ENCODE measurements at regions not wholly inside any gene's neighbourhood (a gene's known extent, or its start where the extent isn't known, plus 50 kb on each side); places are given as distances from the start of the nearest gene placed in this dataset.
"Not testable (repeated sequence)": the region's sequence is repeated elsewhere in the genome, so short reads cannot be mapped to it uniquely, and the experiment has no call there.

DNA sequence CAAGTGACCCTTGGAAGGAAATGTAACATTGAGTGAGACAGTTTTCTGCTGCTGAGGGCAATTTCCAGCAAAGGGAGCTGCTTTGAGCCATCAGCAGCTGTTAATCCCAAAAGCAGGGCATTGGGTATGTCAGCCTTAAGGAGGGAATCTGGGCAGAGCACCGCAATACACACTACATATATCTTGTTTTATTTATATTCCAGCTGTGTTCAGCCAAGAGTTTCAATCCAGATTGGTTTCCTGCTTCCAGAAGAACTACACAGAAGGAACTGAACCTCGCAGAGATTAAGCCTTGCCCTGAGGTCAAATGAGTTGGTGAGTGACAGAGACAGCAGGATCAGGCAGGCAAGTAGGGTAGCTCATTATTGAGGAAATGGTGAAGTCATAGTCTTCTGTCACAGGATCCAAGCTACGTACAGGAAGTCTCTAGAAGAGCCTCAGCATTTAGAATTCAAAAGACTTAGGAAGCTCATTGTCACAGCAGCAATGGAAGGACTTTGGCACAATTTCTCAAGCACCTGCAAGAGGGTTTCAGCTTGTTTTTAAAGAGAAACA, 109.9 kb upstream of the HEY2 start:
- TF ChIP-seq, protein P1, sequence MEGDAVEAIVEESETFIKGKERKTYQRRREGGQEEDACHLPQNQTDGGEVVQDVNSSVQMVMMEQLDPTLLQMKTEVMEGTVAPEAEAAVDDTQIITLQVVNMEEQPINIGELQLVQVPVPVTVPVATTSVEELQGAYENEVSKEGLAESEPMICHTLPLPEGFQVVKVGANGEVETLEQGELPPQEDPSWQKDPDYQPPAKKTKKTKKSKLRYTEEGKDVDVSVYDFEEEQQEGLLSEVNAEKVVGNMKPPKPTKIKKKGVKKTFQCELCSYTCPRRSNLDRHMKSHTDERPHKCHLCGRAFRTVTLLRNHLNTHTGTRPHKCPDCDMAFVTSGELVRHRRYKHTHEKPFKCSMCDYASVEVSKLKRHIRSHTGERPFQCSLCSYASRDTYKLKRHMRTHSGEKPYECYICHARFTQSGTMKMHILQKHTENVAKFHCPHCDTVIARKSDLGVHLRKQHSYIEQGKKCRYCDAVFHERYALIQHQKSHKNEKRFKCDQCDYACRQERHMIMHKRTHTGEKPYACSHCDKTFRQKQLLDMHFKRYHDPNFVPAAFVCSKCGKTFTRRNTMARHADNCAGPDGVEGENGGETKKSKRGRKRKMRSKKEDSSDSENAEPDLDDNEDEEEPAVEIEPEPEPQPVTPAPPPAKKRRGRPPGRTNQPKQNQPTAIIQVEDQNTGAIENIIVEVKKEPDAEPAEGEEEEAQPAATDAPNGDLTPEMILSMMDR (IDR thresholded peaks at IDR 0.05; ENCODE audit: insufficient read depth, low read depth, low read length), result no peak
- Histone ChIP-seq H3K27me3 (ENCODE audit: control insufficient read depth, insufficient read depth, low read length) (no peaks in the 10 kb centered on the region), H3K36me3 (ENCODE audit: control insufficient read depth, insufficient read depth, low read length) (no peaks in the 10 kb centered on the region), H3K4me3 (ENCODE audit: low read depth, low read length) (no peak overlapping the region)
- CTCF ChIA-PET, result no interaction called here
- POLR2A ChIA-PET, result no interaction called here
- DNase-seq (ENCODE audit: low read depth), result no peak

DNA sequence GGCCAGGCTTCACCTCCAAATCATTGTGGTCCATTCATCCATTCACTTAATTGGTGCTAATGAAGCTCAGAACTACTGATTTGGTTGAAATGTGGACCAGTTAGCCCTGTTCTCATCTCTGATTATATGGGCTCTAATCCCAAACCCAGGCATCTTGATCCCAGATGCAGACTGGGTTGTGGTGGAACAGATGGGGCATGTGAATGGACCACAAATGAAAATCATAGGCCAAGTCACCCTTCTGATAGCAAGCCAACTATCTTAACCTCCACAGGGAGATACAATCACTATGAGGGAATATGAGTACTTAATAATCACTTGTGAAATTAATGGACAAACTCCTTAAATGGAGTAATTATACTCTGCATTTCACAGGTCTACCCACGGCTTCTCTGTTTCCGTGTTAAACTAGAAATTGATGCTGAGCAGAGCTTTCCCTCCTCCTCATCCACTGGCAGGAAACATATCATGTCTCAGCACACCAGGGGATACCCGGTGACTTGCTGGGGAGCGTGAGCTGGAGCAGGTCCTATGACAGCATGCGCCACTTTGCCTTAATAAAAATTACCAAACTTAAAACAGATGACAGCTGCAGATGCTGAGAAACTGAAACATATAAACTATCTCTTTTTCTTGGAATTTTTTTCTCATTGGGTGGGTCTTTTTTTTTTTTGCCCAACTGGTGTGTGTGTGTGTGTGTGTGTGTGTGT, 108.8 kb upstream of the HEY2 start:
- TF ChIP-seq, protein P1 (IDR thresholded peaks at IDR 0.05; ENCODE audit: insufficient read depth, low read depth, low read length), result no peak
- ChIA-PET CTCF (no interaction called here), POLR2A (no interaction called here)
- no peak for DNase-seq (ENCODE audit: low read depth)
- H3K27me3 ChIP-seq (ENCODE audit: control insufficient read depth, insufficient read depth, low read length), result no peaks in the 10 kb centered on the region
- H3K4me3 ChIP-seq (ENCODE audit: low read depth, low read length), result no peak overlapping the region
- H3K36me3 ChIP-seq (ENCODE audit: control insufficient read depth, insufficient read depth, low read length), result no peaks in the 10 kb centered on the region

DNA sequence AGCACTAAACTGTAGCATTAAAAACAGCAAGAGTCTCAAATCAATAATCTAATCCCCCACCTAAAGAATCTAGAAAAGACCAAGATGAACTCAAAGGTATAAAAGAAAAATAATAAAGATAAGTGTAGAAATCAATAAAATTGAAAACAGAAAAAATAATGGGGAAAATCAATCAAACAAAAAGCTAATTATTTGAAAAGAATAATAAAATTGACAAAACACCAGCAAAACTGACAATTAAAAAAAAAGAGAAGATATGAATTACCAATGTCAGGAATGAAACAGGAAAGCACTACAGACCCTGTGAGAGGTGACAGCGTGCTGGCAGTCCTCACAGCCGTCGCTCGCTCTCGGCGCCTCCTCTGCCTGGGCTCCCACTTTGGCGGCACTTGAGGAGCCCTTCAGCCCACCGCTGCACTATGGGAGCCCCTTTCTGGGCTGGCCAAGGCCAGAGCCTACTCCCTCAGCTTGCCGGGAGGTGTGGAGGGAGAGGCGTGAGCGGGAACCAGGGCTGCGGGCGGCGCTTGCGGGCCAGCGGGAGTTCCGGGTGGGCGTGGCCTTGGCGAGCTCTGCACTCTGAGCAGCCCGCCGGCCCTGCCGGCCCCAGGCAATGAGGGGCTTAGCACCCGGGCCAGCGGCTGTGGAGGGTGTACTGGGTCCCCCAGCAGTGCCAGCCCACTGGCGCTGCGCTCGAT, 105.3 kb upstream of the HEY2 start:
- ChIA-PET CTCF (interaction anchor here (0.7 kb wide), 1 partner anchor 21 kb away, joined by 3 read pairs; no protein-coding TSS in a partner anchor), POLR2A (interaction anchor here (0.6 kb wide), 1 partner anchor 270 kb away, joined by 5 read pairs; no protein-coding TSS in a partner anchor)
- not testable (repeated sequence) for DNase-seq (ENCODE audit: low read depth)

DNA sequence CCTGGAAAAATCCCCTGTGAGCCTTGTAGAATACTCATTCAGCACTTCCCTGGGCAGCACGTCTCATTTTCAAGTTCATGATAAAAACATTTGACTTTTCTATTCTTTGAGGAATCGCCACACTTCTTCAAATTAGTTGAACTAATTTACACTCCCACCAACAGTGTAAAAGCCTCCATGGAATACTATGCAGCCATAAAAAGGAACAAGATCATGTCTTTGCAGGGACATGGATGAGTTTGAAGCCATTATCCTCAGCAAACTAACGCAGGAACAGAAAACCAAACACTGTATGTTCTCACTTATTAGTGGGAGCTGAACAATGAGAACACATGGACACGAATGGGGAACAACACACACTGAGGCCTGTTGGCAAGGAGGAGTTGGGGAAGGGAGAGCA, 102.0 kb upstream of the HEY2 start:
- TF ChIP-seq, protein P1 (IDR thresholded peaks at IDR 0.05; ENCODE audit: insufficient read depth, low read depth, low read length), result no peak
- ChIA-PET POLR2A (no interaction called here), CTCF (interaction anchor here (0.6 kb wide), 1 partner anchor 78 kb away, joined by 5 read pairs; no protein-coding TSS in a partner anchor)
- DNase-seq (ENCODE audit: low read depth), result no peak
- H3K4me3 ChIP-seq (ENCODE audit: low read depth, low read length), result no peak overlapping the region
- no peaks in the 10 kb centered on the region for H3K27me3 ChIP-seq (ENCODE audit: control insufficient read depth, insufficient read depth, low read length)
- no peaks in the 10 kb centered on the region for H3K36me3 ChIP-seq (ENCODE audit: control insufficient read depth, insufficient read depth, low read length)

More for the DNA sequence above, 105.3 kb upstream of the HEY2 start:
- H3K27me3 ChIP-seq (ENCODE audit: control insufficient read depth, insufficient read depth, low read length); H3K4me3 ChIP-seq (ENCODE audit: low read depth, low read length); H3K36me3 ChIP-seq (ENCODE audit: control insufficient read depth, insufficient read depth, low read length): not testable (repeated sequence)

DNA sequence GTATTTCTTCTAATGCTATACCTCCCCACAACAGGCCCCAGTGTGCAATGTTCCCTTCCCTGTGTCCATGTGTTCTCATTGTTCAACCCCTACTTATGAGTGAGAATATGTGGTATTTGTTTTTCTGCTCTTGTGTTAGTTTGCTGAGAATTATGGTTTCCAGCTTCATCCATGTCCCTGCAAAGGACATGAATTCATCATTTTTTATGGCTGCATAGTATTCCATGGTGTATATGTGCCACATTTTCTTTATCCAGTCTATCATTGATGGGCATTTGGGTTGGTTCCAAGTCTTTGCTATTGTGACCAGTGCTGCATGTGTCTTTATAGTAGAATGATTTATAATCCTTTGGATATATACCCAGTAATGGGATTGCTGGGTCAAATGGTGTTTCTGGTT, 95.7 kb upstream of the HEY2 start:
- H3K4me3 ChIP-seq (ENCODE audit: low read depth, low read length); POLR2A ChIA-PET; CTCF ChIA-PET; H3K27me3 ChIP-seq (ENCODE audit: control insufficient read depth, insufficient read depth, low read length); H3K36me3 ChIP-seq (ENCODE audit: control insufficient read depth, insufficient read depth, low read length); DNase-seq (ENCODE audit: low read depth): not testable (repeated sequence)

DNA sequence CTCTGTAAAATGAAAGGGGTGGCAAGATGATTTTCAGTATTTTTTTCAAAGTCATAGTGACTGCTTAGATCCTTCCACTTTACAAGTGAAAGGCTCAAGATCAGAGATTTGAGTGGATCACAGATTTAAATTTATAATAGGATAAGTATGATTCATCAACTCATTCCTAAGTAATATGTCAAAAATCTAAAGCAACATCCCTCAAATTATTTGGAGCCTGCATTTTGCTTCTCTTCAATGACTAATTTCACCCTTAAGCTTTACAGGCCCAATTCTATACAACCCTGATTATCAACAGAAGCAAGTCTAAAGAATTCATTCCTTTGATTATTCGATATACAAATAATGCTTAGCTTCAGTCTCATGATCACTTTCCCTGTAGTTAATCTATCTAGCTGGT, 93.9 kb upstream of the HEY2 start:
- Histone ChIP-seq H3K27me3 (ENCODE audit: control insufficient read depth, insufficient read depth, low read length) (no peaks in the 10 kb centered on the region; the same call in 1 of the 2 replicates), H3K4me3 (ENCODE audit: low read depth, low read length) (no peak overlapping the region), H3K36me3 (ENCODE audit: control insufficient read depth, insufficient read depth, low read length) (no peaks in the 10 kb centered on the region)
- POLR2A ChIA-PET, result no interaction called here
- CTCF ChIA-PET, result no interaction called here
- DNase-seq (ENCODE audit: low read depth), result no peak
- TF ChIP-seq, protein P1 (IDR thresholded peaks at IDR 0.05; ENCODE audit: insufficient read depth, low read depth, low read length), result no peak
